Keratinocyte (primary cell): ENCODE measurements at regions not wholly inside any gene's neighbourhood (a gene's known extent, or its start where the extent isn't known, plus 50 kb on each side); places are given as distances from the start of the nearest gene placed in this dataset.

Experiments used
- DNase-seq: peaks from one replicate; pipeline ENCODE4 v3.0.0-alpha.2; 2011; ENCODE audit warnings: low read depth, missing footprints, low spot score
- FAIRE-seq: peaks from 2 replicates; lab custom pipeline; 2011; peaks lifted over from hg19 to GRCh38; lab: Jason Lieb, UNC
- H2AFZ ChIP-seq: 2 replicates; pipeline ENCODE4 v1.6.0; 2012; ENCODE audit warnings: low read length, control low read depth, inconsistent platforms; ENCODE audit not compliant: control insufficient read depth
- H3K27ac ChIP-seq: 2 replicates; pipeline ENCODE4 v1.5.1; 2011; ENCODE audit warnings: low read length; ENCODE audit not compliant: control insufficient read depth, insufficient read depth
- H3K27me3 ChIP-seq: 3 replicates; pipeline ENCODE4 v1.6.0; 2011; ENCODE audit warnings: low read length; ENCODE audit not compliant: control insufficient read depth, insufficient read depth; ENCODE audit errors: extremely low read depth
- H3K36me3 ChIP-seq, 2 experiments: 2 replicates in 1 of 2; 3 replicates in 1 of 2; pipeline ENCODE4 v1.5.1; 2011; ENCODE audit warnings: low read length in 2 of 2, mild to moderate bottlenecking in 1 of 2; ENCODE audit not compliant: control insufficient read depth in 2 of 2, insufficient read depth in 2 of 2; ENCODE audit errors: extremely low read depth in 1 of 2
- H3K4me1 ChIP-seq: 3 replicates; pipeline ENCODE4 v1.5.1; 2011; ENCODE audit warnings: low read length; ENCODE audit not compliant: control insufficient read depth, insufficient read depth; ENCODE audit errors: extremely low read depth
- H3K4me2 ChIP-seq: 3 replicates; pipeline ENCODE4 v1.6.0; 2011; ENCODE audit warnings: low read depth, low read length; ENCODE audit not compliant: control insufficient read depth, insufficient read depth; ENCODE audit errors: extremely low read depth
- H3K4me3 ChIP-seq, 3 experiments: fragments of 200-600 bp in 1 of 3; sonication (generic) in 1 of 3; 2 replicates in 2 of 3; 3 replicates in 1 of 3; pipeline ENCODE4 v1.5.1; 2011 to 2016; ENCODE audit warnings: low read length in 3 of 3, mild to moderate bottlenecking in 3 of 3, control low read depth in 2 of 3, inconsistent platforms in 1 of 3, low read depth in 1 of 3, mixed read lengths in 1 of 3, mixed run types in 1 of 3, moderate library complexity in 1 of 3; ENCODE audit not compliant: control insufficient read depth in 2 of 3, insufficient read depth in 2 of 3; ENCODE audit errors: extremely low read depth in 1 of 3
- H3K79me2 ChIP-seq: 2 replicates; pipeline ENCODE4 v1.6.0; 2012; ENCODE audit warnings: low read length; ENCODE audit not compliant: control insufficient read depth, insufficient read depth
- H3K9ac ChIP-seq: 3 replicates; pipeline ENCODE4 v1.6.0; 2011; ENCODE audit warnings: low read length; ENCODE audit not compliant: control insufficient read depth, insufficient read depth; ENCODE audit errors: extremely low read depth
- H3K9me1 ChIP-seq: 3 replicates; pipeline ENCODE4 v1.6.0; 2011; ENCODE audit warnings: low read length; ENCODE audit not compliant: control insufficient read depth, insufficient read depth; ENCODE audit errors: extremely low read depth
- H3K9me3 ChIP-seq: 2 replicates; pipeline ENCODE4 v1.5.1; 2012; ENCODE audit warnings: low read depth, low read length; ENCODE audit not compliant: control insufficient read depth
- H4K20me1 ChIP-seq: 3 replicates; pipeline ENCODE4 v1.6.0; 2011; ENCODE audit warnings: low read length; ENCODE audit not compliant: control insufficient read depth, insufficient read depth; ENCODE audit errors: extremely low read depth
- EZH2 ChIP-seq: IDR thresholded peaks from one replicate; pipeline ENCODE4 v1.6.1; 2012; ENCODE audit warnings: inconsistent platforms, mild to moderate bottlenecking, low read length, moderate library complexity
- dilution Hi-C: fragments of 300-500 bp; cut with MboI; formaldehyde crosslinking; loops from one replicate; pipeline ENCODE4 v1.7.0; 2020; ENCODE audit warnings: low sequenced_read_pairs; ENCODE audit not compliant: extremely low pct_ligation_motif_present
- TF ChIP-seq, protein P1 (sequence below), 3 experiments: IDR thresholded peaks in 1 of 3; conservative IDR thresholded peaks in 1 of 3; optimal IDR thresholded peaks in 1 of 3; 2 replicates in 2 of 3; 3 replicates in 1 of 3; pipeline versions ENCODE3 to v1.5.1; 2011; ENCODE audit warnings: low read length in 3 of 3, mild to moderate bottlenecking in 3 of 3, moderate library complexity in 2 of 3, control low read depth in 1 of 3, inconsistent platforms in 1 of 3; ENCODE audit not compliant: insufficient read depth in 2 of 3; ENCODE audit errors: extremely low read depth in 1 of 3

DNA sequence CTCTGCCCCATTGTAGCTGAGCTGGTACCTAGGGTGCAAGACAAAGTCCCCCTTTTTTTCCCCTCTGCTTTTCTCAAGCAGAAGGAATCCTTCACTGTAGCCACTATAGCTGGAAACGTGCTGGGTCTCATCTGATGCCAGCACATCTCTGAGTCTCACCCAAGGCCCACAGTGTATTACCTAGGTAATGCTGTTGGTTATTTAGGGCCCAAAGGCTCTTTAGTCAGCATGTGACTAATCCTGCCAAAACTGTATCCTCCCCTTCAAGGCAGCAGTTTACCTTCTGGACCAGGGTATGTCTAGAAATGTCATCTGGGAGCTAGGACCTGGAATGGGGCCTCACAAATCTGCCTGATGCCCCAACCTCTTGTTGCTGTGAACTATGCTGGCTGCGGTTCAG, 423.4 kb downstream of the NUF2 start:
- Histone ChIP-seq H3K4me2 (no peak overlapping the region), H3K9me1 (no peaks in the 10 kb centered on the region), H3K79me2 (no peaks in the 10 kb centered on the region), H3K9me3 (no peaks in the 10 kb centered on the region), H3K9ac (no peak overlapping the region), H3K4me3 (no peak overlapping the region), H2AFZ (no peak overlapping the region), H4K20me1 (no peaks in the 10 kb centered on the region), H3K4me1 (no peaks in the 10 kb centered on the region), H3K36me3 (no peaks in the 10 kb centered on the region), H3K27me3 (no peaks in the 10 kb centered on the region), H3K27ac (no peak overlapping the region)
- DNase-seq (no peak), FAIRE-seq (no peak)
- TF ChIP-seq, protein P1, sequence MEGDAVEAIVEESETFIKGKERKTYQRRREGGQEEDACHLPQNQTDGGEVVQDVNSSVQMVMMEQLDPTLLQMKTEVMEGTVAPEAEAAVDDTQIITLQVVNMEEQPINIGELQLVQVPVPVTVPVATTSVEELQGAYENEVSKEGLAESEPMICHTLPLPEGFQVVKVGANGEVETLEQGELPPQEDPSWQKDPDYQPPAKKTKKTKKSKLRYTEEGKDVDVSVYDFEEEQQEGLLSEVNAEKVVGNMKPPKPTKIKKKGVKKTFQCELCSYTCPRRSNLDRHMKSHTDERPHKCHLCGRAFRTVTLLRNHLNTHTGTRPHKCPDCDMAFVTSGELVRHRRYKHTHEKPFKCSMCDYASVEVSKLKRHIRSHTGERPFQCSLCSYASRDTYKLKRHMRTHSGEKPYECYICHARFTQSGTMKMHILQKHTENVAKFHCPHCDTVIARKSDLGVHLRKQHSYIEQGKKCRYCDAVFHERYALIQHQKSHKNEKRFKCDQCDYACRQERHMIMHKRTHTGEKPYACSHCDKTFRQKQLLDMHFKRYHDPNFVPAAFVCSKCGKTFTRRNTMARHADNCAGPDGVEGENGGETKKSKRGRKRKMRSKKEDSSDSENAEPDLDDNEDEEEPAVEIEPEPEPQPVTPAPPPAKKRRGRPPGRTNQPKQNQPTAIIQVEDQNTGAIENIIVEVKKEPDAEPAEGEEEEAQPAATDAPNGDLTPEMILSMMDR (optimal IDR thresholded peaks at IDR 0.05 in 1 of 3, IDR thresholded peaks at IDR 0.05 in 1 of 3, conservative IDR thresholded peaks at IDR 0.05 in 1 of 3; ENCODE audit: extremely low read depth in 1 of 3, insufficient read depth in 2 of 3, low read length in 3 of 3) = no peak
- no peak for TF ChIP-seq EZH2
- dilution Hi-C loops = no loop called here

DNA sequence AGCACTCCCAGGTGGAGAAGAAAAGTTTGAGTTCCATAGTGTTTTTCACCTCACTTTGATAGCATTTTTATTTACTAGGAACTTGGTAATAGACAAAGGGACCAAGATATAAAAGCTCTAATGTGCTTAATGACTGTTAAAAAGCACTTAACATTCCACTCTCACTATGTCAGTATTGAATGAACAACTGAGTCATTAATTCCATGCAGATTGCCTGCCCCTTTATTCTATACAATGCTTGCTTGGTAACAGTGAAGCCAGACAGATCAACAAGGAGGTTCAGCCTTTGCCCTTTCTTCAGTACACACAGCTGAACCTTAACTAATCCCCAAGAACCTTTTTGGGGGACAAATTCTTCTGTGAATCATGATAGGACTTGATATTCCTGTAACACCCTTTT, 425.5 kb downstream of the NUF2 start:
- no peaks in the 10 kb centered on the region for H3K9me1 ChIP-seq
- H3K36me3 ChIP-seq = no peaks in the 10 kb centered on the region
- no peak overlapping the region for H3K27ac ChIP-seq
- no peaks in the 10 kb centered on the region for H4K20me1 ChIP-seq
- dilution Hi-C loops = no loop called here
- H3K9me3 ChIP-seq = no peaks in the 10 kb centered on the region
- H3K27me3 ChIP-seq = no peaks in the 10 kb centered on the region
- H3K4me1 ChIP-seq = no peaks in the 10 kb centered on the region
- no peak for DNase-seq
- no peak overlapping the region for H3K4me2 ChIP-seq
- no peaks in the 10 kb centered on the region for H3K79me2 ChIP-seq
- no peak overlapping the region for H3K9ac ChIP-seq
- FAIRE-seq = no peak
- H2AFZ ChIP-seq = no peak overlapping the region
- TF ChIP-seq, protein P1 (optimal IDR thresholded peaks at IDR 0.05 in 1 of 3, IDR thresholded peaks at IDR 0.05 in 1 of 3, conservative IDR thresholded peaks at IDR 0.05 in 1 of 3; ENCODE audit: extremely low read depth in 1 of 3, insufficient read depth in 2 of 3, low read length in 3 of 3) = no peak
- TF ChIP-seq EZH2 = no peak
- H3K4me3 ChIP-seq = no peak overlapping the region
